ENCODE measurements at regions not wholly inside any gene's neighbourhood (a gene's known extent, or its start where the extent isn't known, plus 50 kb on each side); places are given as distances from the start of the nearest gene placed in this dataset.

DNA sequence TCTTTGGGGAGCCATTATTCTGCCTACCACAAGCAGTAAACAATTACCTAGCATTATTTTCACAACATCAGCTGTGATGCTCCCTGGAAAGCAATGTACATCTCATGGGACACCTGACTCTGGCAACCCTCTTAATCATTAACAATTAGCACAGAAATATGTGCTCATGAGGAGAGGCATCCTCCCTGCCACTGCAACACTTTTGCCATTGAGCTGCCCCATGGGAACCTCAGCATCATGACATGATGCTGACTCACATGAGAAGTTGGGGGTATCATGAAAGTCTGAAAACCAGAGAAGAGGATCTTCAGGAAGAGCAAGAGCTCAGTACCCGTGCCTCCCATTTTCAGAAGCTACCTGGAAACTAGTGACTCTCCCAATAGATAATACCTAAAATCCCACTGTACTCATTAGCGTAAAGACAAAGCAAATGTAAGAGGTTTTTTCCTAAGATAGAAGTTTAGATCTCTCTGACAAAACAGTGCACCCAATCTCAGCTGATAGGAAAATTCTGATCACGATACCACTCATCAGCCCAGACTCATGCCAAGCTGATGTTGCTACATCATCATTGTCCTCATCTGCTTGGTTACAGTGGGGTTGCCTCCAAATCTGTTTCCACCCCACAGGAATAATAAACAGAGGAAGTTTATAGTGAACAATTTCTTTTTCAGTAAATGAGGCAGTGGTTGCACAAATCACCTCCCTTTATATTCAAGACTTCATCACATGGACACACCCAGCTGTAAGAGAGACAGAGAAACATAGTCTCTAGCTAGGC, 244.5 kb downstream of the NR2F1-AS1 start:
- CTCF ChIA-PET, result no interaction called here
- H3K4me3 Mint-ChIP-seq (ENCODE audit: low read depth, unreplicated experiment), result no peak overlapping the region
- DNase-seq, result no peak

DNA sequence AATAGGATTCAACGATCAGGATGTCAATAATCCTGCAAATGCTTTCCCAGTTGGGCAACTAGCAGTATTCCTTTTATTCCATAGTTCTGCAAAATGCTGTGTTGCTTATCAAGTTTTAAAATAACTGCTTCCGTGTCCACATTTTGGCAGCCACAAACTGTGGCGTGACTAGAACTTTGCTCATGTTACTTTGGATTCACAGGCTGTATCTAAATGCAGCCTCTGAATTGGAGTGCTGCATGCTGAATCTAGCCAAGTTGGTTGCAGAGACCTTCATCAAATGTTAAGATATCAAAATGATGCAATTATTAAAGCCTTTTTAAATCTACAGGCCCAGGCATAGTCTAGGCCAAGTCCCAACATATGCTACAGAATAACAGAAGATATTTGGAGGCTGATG, 249.2 kb downstream of the NR2F1-AS1 start:
- BruUV-seq (replicated peaks), result no TSS peak
- H3K27ac Mint-ChIP-seq (ENCODE audit: unreplicated experiment), result no peak overlapping the region
- TF ChIP-seq, protein P1, sequence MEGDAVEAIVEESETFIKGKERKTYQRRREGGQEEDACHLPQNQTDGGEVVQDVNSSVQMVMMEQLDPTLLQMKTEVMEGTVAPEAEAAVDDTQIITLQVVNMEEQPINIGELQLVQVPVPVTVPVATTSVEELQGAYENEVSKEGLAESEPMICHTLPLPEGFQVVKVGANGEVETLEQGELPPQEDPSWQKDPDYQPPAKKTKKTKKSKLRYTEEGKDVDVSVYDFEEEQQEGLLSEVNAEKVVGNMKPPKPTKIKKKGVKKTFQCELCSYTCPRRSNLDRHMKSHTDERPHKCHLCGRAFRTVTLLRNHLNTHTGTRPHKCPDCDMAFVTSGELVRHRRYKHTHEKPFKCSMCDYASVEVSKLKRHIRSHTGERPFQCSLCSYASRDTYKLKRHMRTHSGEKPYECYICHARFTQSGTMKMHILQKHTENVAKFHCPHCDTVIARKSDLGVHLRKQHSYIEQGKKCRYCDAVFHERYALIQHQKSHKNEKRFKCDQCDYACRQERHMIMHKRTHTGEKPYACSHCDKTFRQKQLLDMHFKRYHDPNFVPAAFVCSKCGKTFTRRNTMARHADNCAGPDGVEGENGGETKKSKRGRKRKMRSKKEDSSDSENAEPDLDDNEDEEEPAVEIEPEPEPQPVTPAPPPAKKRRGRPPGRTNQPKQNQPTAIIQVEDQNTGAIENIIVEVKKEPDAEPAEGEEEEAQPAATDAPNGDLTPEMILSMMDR (IDR thresholded peaks at IDR 0.05; ENCODE audit: unreplicated experiment), result no peak
- no peaks in the 10 kb centered on the region for H3K36me3 Mint-ChIP-seq (ENCODE audit: insufficient read depth, unreplicated experiment)
- intact Hi-C loops (cut with micrococcal nuclease; ENCODE audit: unreplicated experiment), result no loop called here
- DNase-seq, result no peak
- no peaks in the 10 kb centered on the region for H3K4me1 Mint-ChIP-seq (ENCODE audit: low read depth, unreplicated experiment)
- no peaks in the 10 kb centered on the region for H3K27me3 Mint-ChIP-seq (ENCODE audit: unreplicated experiment)
- no peak overlapping the region for H3K4me3 Mint-ChIP-seq (ENCODE audit: low read depth, unreplicated experiment)
- H3K9me3 Mint-ChIP-seq (ENCODE audit: low read depth, unreplicated experiment), result no peaks in the 10 kb centered on the region
- CTCF ChIA-PET, result no interaction called here

More for the DNA sequence above, 244.5 kb downstream of the NR2F1-AS1 start:
- TF ChIP-seq, protein P1 (IDR thresholded peaks at IDR 0.05; ENCODE audit: unreplicated experiment), result no peak
- Mint-ChIP-seq H3K27ac (ENCODE audit: unreplicated experiment) (no peak overlapping the region), H3K9me3 (ENCODE audit: low read depth, unreplicated experiment) (no peaks in the 10 kb centered on the region), H3K4me1 (ENCODE audit: low read depth, unreplicated experiment) (no peaks in the 10 kb centered on the region), H3K36me3 (ENCODE audit: insufficient read depth, unreplicated experiment) (no peaks in the 10 kb centered on the region), H3K27me3 (ENCODE audit: unreplicated experiment) (no peaks in the 10 kb centered on the region)
- no TSS peak for BruUV-seq (replicated peaks)
- intact Hi-C loops (cut with micrococcal nuclease; ENCODE audit: unreplicated experiment), result no loop called here

DNA sequence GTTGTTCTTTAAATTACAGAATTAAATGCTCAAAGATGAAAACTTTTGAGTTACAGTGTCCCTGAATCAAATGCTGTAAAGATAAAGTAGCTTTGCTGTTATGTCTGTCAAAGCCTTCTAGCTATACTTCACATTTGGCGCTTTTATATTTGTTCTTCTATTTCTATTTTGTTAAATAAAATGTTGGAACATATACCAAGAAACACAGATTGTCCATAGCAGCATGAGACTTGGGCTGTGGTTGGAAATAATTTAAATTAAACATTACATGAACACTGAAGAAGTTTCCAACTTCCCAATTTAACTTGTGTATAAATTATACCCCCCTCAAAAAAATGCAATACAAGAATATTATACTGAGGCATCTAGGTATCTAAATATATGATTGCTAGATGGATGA, 249.8 kb downstream of the NR2F1-AS1 start:
- intact Hi-C loops (cut with micrococcal nuclease; ENCODE audit: unreplicated experiment), result no loop called here
- H3K27me3 Mint-ChIP-seq (ENCODE audit: unreplicated experiment), result no peaks in the 10 kb centered on the region
- no peak for DNase-seq
- no peaks in the 10 kb centered on the region for H3K4me1 Mint-ChIP-seq (ENCODE audit: low read depth, unreplicated experiment)
- TF ChIP-seq, protein P1 (IDR thresholded peaks at IDR 0.05; ENCODE audit: unreplicated experiment), result no peak
- no peaks in the 10 kb centered on the region for H3K9me3 Mint-ChIP-seq (ENCODE audit: low read depth, unreplicated experiment)
- H3K4me3 Mint-ChIP-seq (ENCODE audit: low read depth, unreplicated experiment), result no peak overlapping the region
- no peaks in the 10 kb centered on the region for H3K36me3 Mint-ChIP-seq (ENCODE audit: insufficient read depth, unreplicated experiment)
- CTCF ChIA-PET, result no interaction called here
- no TSS peak for BruUV-seq (replicated peaks)
- no peak overlapping the region for H3K27ac Mint-ChIP-seq (ENCODE audit: unreplicated experiment)

DNA sequence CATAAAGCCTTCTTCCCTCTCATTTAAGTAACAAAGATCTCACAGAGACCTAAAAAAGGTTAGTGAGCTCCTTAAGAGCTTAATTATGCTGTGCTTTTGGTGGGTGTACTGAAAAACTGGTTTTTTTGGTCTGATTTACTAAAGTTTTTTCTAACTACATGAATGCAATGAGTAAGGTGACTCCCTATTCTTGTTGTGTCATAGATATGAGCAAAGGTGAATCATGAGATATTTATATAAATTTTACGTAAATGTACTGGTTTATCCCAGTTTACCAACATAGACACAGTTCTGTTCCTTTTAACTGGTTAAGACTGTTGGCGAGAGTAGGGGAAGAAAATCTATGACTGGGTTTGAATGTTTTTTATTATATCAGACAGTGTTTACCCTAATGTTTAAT, 250.5 kb downstream of the NR2F1-AS1 start:
- H3K27me3 Mint-ChIP-seq (ENCODE audit: unreplicated experiment), result no peaks in the 10 kb centered on the region
- H3K27ac Mint-ChIP-seq (ENCODE audit: unreplicated experiment), result no peak overlapping the region
- H3K9me3 Mint-ChIP-seq (ENCODE audit: low read depth, unreplicated experiment), result no peaks in the 10 kb centered on the region
- no peak overlapping the region for H3K4me3 Mint-ChIP-seq (ENCODE audit: low read depth, unreplicated experiment)
- no peak for DNase-seq
- TF ChIP-seq, protein P1 (IDR thresholded peaks at IDR 0.05; ENCODE audit: unreplicated experiment), result no peak
- no peaks in the 10 kb centered on the region for H3K36me3 Mint-ChIP-seq (ENCODE audit: insufficient read depth, unreplicated experiment)
- BruUV-seq (replicated peaks), result no TSS peak
- CTCF ChIA-PET, result no interaction called here
- no peaks in the 10 kb centered on the region for H3K4me1 Mint-ChIP-seq (ENCODE audit: low read depth, unreplicated experiment)
- intact Hi-C loops (cut with micrococcal nuclease; ENCODE audit: unreplicated experiment), result no loop called here
